Adrenal gland (tissue), 9 donors: ENCODE measurements at regions not wholly inside any gene's neighbourhood (a gene's known extent, or its start where the extent isn't known, plus 50 kb on each side); places are given as distances from the start of the nearest gene placed in this dataset.

Experiments used
- DNase-seq, 7 donors: peaks; one replicate each; pipeline ENCODE4 v3.0.0-alpha.2; 2019 to 2020
- H3K27ac ChIP-seq, 5 donors: fragments of 200-600 bp; sonication (generic) in 4 of 5; 1 replicate in 3 of 5; 2 replicates in 2 of 5; pipeline versions ENCODE4 v1.5.1 to v1.8.0; 2016 to 2020; ENCODE audit warnings: mild to moderate bottlenecking in 1 of 5
- H3K27me3 ChIP-seq: fragments of 200-600 bp; 2 replicates; pipeline ENCODE4 v1.8.0; 2021
- H3K36me3 ChIP-seq, 2 donors: fragments of 200-600 bp; replicated peaks in 1 of 2; 1 replicate in 1 of 2; 2 replicates in 1 of 2; pipeline versions ENCODE4 v1.5.1 to v1.8.0; 2018 to 2022
- H3K4me1 ChIP-seq, 2 donors: fragments of 200-600 bp; replicated peaks in 1 of 2; 1 replicate in 1 of 2; 2 replicates in 1 of 2; pipeline versions ENCODE4 v1.5.1 to v1.8.0; 2018 to 2021
- H3K4me3 ChIP-seq, 4 donors: fragments of 200-600 bp; sonication (generic) in 3 of 4; one replicate each; pipeline ENCODE4 v1.5.1; 2016 to 2018
- H3K9me3 ChIP-seq, 3 donors: fragments of 200-600 bp; sonication (generic) in 1 of 3; replicated peaks in 1 of 3; 1 replicate in 2 of 3; 2 replicates in 1 of 3; pipeline versions ENCODE4 v1.5.1 to v1.8.0; 2016 to 2021
- CTCF ChIP-seq, 6 experiments: fragments of 450-650 bp in 4 of 6; fragments of 200-600 bp in 2 of 6; sonication (generic) in 1 of 6; IDR thresholded peaks; 1 replicate in 5 of 6; 2 replicates in 1 of 6; pipeline versions ENCODE4 v1.5.1 to v1.8.0; 2016 to 2021; ENCODE audit warnings: antibody characterized with exemption in 6 of 6, mild to moderate bottlenecking in 2 of 6, moderate library complexity in 1 of 6
- POLR2A ChIP-seq, 2 donors: fragments of 450-650 bp; IDR thresholded peaks; one replicate each; pipeline ENCODE4 v1.6.1; 2017; ENCODE audit warnings: antibody characterized with exemption in 2 of 2, mild to moderate bottlenecking in 2 of 2, moderate library complexity in 1 of 2
- WGBS, 4 donors: extraction: QIAGEN DNeasy Blood & Tissue Kit in 2 of 4; methylation state at CpG; one replicate each; pipeline versions ENCODE4 v1.1.5 to v1.1.7; 2013 to 2017; 5-methylcytosine and 5-hydroxymethylcytosine counted together
- intact Hi-C, 2 donors: fragments of 100-400 bp; cut with DNase I; formaldehyde crosslinking; loops; one replicate each; pipeline versions ENCODE4 v1.14.1 to v1.15.0; 2022 to 2023
- donor health status: healthy with polysubstance abuse.
- donor health status: Bipolar disorder and iron deficiency.
- donor health status: DM: yes; HTN: yes; CAD: no.
- donor health status: DM: no; HTN: no; CAD: no.
- donor health status: DM: no; HTN: no; CAD: no.

DNA sequence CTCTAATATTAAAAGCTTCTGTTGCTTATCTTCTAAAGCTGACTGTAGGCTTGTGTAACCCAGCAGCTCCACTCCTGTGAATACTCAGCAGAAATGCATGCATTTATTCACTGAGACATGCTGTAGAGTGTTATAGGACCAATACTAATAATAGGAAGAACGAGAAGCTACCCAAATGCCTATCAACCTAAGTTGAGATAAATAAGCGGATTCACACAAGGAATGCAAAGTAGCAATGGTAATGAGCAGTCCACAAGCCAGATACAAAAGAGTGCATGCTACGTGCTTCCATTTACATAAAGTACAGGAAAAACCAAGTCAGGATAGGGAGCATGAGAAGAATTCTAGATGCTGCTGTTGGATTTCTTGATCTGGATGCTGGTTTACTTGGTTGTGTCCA lies 155.9 kb downstream of the AASDH start:
- Histone ChIP-seq H3K4me1 (no peaks in the 10 kb centered on the region), H3K4me3 (no peak overlapping the region), H3K27me3 (no peaks in the 10 kb centered on the region), H3K9me3 (no peaks in the 10 kb centered on the region), H3K27ac (no peak overlapping the region), H3K36me3 (no peaks in the 10 kb centered on the region)
- DNase-seq, result no peak
- no peak for TF ChIP-seq POLR2A (IDR thresholded peaks at IDR 0.05)
- TF ChIP-seq CTCF (IDR thresholded peaks at IDR 0.05), result no peak
- intact Hi-C loops, result no loop called here
- WGBS, 4 donors, result 77 to 86% (median 82%) methylated on average over 3 of the region's 3 CpGs

DNA sequence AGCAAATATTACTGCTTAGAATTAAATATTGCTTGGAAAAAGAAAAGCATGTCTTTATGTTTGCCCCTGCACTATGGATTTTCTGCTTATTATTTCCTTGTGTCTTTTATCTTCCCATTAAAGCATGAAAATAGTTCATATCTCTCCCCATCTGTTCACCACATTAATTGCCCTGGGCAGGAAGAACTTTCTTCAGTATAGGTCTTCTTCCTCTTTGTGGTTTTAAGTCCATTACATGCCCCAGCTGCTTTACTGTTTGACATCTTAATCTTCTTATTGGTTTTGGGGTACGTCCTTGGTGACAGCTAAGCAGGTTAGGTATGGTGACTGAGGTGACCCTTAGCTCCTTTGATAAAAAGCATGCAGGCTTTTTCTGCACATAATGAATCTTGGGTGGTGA lies 157.3 kb downstream of the AASDH start:
- Histone ChIP-seq H3K4me3 (no peak overlapping the region), H3K27me3 (no peaks in the 10 kb centered on the region), H3K9me3 (no peaks in the 10 kb centered on the region), H3K27ac (no peak overlapping the region), H3K36me3 (no peaks in the 10 kb centered on the region), H3K4me1 (no peaks in the 10 kb centered on the region)
- WGBS, 4 donors, result 0 to 32% (median 27%) methylated on average over 1 of the region's 1 CpG
- intact Hi-C loops, result no loop called here
- TF ChIP-seq POLR2A (IDR thresholded peaks at IDR 0.05), result no peak
- TF ChIP-seq CTCF (IDR thresholded peaks at IDR 0.05), result no peak
- DNase-seq, result no peak

GRCh38 chr4:56227301-56227835 lies 159.9 kb downstream of the AASDH start:
- Histone ChIP-seq H3K27ac (no peak overlapping the region), H3K9me3 (no peaks in the 10 kb centered on the region), H3K36me3 (no peaks in the 10 kb centered on the region), H3K27me3 (no peaks in the 10 kb centered on the region), H3K4me3 (no peak overlapping the region), H3K4me1 (no peaks in the 10 kb centered on the region)
- TF ChIP-seq CTCF (IDR thresholded peaks at IDR 0.05) (no peak), POLR2A (IDR thresholded peaks at IDR 0.05) (no peak)
- intact Hi-C loops, result no loop called here
- 85 to 91% (median 89%) methylated on average over 6 of the region's 6 CpGs for WGBS, 4 donors
- no peak for DNase-seq

GRCh38 chr4:56226579-56226978 lies 160.7 kb downstream of the AASDH start:
- WGBS, 4 donors, result 58 to 69% (median 59%) methylated on average over 2 of the region's 2 CpGs
- DNase-seq, result no peak

More at GRCh38 chr4:56226579-56226978, 160.7 kb downstream of the AASDH start:
- Histone ChIP-seq H3K27ac (no peak overlapping the region), H3K4me1 (no peaks in the 10 kb centered on the region), H3K9me3 (no peaks in the 10 kb centered on the region), H3K27me3 (no peaks in the 10 kb centered on the region), H3K36me3 (no peaks in the 10 kb centered on the region), H3K4me3 (no peak overlapping the region)
- intact Hi-C loops, result no loop called here
- TF ChIP-seq POLR2A (IDR thresholded peaks at IDR 0.05) (no peak), CTCF (IDR thresholded peaks at IDR 0.05) (no peak)
